ENCODE measurements at regions not wholly inside any gene's neighbourhood (a gene's known extent, or its start where the extent isn't known, plus 50 kb on each side); places are given as distances from the start of the nearest gene placed in this dataset.

- peak; percentile 36 for DNase-seq (ENCODE audit: low read depth)
- TF ChIP-seq CTCF (IDR thresholded peaks at IDR 0.05; ENCODE audit: low read length, missing control alignments), result peak; percentile 56
- H3K4me3 ChIP-seq (replicated peaks; ENCODE audit: low read depth, low read length), result no peak overlapping the region
Observed at GRCh38 chr14:66401449-66402095, 84.6 kb upstream of the CCDC196 start.

GRCh38 chr14:66403183-66403582, 83.0 kb upstream of the CCDC196 start:
- peak; percentile 52 for DNase-seq (ENCODE audit: low read depth)
- TF ChIP-seq CTCF (IDR thresholded peaks at IDR 0.05; ENCODE audit: low read length, missing control alignments), result peak; percentile 50
- H3K4me3 ChIP-seq (replicated peaks; ENCODE audit: low read depth, low read length), result no peak overlapping the region

GRCh38 chr14:66404051-66404545, 82.1 kb upstream of the CCDC196 start:
- DNase-seq (ENCODE audit: low read depth), result no peak
- H3K4me3 ChIP-seq (replicated peaks; ENCODE audit: low read depth, low read length), result no peak overlapping the region
- TF ChIP-seq CTCF (IDR thresholded peaks at IDR 0.05; ENCODE audit: low read length, missing control alignments), result no peak

GRCh38 chr14:66405158-66405557, 81.0 kb upstream of the CCDC196 start:
- no peak for TF ChIP-seq CTCF (IDR thresholded peaks at IDR 0.05; ENCODE audit: low read length, missing control alignments)
- H3K4me3 ChIP-seq (replicated peaks; ENCODE audit: low read depth, low read length), result no peak overlapping the region
- peak; percentile 58 for DNase-seq (ENCODE audit: low read depth)

GRCh38 chr14:66413901-66414300, 72.3 kb upstream of the CCDC196 start:
- TF ChIP-seq CTCF (IDR thresholded peaks at IDR 0.05; ENCODE audit: low read length, missing control alignments), result no peak
- H3K4me3 ChIP-seq (replicated peaks; ENCODE audit: low read depth, low read length), result no peak overlapping the region
- no peak for DNase-seq (ENCODE audit: low read depth)

GRCh38 chr14:66414511-66414910, 71.7 kb upstream of the CCDC196 start:
- no peak for DNase-seq (ENCODE audit: low read depth)
- no peak for TF ChIP-seq CTCF (IDR thresholded peaks at IDR 0.05; ENCODE audit: low read length, missing control alignments)
- no peak overlapping the region for H3K4me3 ChIP-seq (replicated peaks; ENCODE audit: low read depth, low read length)
